Suppressor macrophage treated with lipopolysaccharide for 1 hour (primary cell): ENCODE measurements at regions not wholly inside any gene's neighbourhood (a gene's known extent, or its start where the extent isn't known, plus 50 kb on each side); places are given as distances from the start of the nearest gene placed in this dataset.

Experiments
- DNase-seq, 3 donors: peaks; one replicate each; pipeline ENCODE4 v3.0.0-alpha.2; 2020 to 2022

DNA sequence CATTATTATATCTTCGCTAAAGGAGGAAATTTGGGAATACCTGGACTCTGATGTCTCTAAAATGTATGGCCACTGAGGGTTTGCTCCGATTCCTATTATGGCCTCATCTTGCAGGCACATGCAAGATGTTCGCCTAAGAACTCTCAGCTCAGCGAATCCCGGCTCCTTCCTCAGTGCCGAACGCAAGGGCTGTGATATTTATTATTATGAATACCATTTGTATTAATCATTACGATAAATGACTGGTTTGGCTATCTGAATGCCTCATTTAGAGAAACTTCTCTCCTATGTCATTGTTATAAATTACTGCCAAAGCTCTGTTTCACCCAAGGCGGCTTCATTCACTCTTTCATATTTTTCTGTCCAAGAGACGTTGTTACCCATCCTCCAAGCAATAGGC lies 369.7 kb upstream of the TSHZ3 start:
- DNase-seq, result no peak

DNA sequence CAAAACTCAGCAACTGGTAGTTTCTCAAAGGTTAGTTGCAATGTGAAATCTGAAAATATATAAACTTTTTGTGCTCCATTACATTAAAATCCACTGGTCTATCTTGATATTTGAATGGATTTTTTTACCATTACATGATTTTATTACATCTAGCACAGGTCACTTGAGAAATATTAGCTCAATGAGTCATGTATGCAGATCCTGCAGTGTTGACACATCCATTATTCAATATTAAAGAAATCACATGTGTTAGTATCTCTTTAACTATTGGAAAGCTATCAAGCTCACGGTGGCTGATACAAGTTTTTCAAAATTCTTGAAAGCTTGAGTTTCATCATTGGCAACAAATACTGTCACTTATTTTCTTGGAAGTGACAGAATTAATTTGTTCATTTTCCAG lies 373.9 kb upstream of the TSHZ3 start:
- DNase-seq, result no peak

DNA sequence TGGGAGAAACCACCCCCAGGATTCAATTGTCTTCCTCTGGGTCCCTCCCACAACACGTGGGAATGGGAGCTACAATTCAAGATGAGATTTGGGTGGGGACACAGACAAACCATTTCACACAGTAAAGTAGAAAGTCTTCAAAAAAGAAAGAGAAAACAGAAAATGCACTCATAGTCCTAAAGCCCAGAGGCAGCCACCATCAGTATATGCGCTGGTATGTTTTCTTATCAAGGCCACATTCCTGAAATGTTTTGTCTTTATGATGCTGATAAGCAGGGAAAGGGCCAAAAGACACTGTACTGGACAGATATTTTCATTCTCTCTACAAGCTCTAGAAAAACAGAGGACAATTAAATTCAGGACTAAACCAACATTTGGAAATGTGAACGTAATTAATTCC lies 375.8 kb upstream of the TSHZ3 start:
- no peak for DNase-seq

DNA sequence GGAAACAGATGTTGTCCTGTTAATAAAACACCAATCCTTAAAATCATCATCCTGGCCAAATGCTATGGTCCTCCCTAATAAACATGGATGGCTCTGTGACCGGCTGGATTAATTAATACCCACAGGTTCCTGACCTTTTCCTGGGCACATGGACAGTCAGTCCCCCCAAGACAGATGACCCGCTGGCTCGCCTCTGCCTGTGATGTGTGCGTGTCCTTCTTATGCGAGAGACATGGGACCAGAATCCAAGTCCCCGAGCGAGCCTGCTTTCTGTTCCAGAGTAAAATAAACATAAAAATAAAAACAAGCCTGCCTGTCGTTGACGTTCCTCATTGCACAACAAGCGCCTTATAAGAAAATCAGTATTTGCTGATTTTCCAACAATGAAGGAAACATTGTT lies 378.3 kb upstream of the TSHZ3 start:
- DNase-seq, result no peak

DNA sequence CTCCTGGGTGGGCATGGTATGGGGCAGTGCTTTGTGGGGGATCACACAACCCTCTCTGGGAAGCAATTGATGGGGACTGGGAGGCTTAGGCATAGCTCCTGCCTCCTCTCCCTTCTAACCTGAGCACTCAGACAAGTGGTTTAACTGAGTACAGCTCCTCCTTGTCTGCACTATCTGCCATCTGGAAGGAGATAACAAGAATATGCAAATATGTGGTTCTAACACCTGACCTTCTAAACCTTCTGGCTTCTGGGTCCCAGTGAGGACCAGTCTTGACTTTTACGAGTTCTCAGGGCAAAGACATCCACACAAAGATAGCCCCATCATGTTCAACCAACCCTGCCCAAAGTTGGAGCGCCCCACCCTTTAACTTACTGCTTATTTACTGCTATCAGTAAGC lies 381.0 kb upstream of the TSHZ3 start:
- DNase-seq, result no peak

DNA sequence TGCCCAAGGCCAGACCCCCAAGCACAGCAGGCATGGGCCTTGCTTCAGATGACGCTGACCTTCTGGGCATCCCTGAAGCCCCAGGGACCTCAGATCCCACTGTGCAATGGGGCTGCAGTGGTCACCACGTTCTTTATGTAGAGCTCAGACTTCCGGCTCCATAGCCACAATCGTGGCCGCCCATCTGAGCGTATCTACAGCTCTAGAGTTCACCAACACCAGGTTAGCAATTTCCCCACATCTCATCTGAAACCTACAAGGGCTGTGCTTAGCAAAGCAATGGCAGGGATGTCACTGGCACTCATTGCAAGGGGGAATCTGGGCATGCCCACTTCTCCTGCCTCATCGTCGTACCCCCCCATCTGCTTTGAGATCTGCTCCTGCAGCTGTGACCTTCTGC lies 384.4 kb upstream of the TSHZ3 start:
- DNase-seq, result no peak

DNA sequence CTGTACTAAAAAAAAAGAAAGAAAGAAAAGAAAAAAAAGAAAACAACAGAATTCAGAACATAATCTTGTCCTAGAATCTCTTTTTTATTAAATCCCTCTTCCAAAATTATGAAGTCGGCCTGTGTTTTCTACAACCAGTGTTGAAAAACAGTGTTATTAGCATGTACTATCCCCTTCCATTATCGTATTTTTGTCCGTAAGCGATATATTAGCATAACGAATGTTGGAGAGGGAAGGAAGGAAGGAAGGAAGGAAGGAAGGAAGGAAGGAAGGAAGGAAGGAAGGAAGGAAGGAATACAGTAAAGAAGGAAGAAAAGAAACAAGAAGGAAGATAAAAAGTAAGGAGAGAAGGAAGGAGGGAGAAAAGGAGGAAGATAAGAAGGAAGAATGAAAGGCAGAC lies 393.0 kb upstream of the TSHZ3 start:
- DNase-seq, result no peak

DNA sequence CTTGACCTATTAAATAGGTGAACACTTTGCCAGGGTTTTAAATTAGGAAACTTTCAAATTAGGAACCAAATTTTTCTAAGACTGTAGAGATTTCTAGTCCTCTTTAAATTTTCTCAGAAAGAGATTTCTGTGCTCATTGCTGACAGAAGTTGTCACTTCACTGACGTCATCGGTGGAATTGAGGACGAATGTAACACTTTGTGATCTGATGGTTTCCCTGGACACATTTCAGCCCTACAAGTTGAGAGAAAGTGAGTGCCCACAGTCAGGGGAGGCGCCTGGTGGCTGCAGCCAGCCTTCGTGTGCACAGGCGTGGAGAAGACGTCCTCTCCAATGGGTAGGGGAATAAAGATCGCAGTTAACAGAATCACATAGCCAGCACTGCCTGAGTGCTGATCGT lies 396.5 kb upstream of the TSHZ3 start:
- no peak for DNase-seq

DNA sequence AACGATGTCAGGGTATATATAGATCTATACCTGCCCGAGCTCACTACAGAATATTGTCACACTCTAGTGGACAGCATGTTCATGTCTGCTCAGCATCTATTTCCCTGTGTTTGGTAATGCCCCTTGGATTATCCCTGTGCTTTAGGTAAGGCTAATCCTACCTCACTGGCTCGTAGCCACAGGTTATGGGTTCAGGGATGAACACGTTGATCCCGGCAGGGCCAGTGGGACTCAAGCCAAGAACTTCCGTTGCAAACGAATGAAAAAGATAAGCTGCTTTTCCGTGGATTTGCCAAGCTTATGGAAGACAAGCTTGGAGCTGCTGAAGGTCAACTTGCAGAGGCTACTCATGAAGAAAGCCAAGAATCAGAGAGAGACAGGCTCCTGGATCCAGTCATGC lies 400.0 kb upstream of the TSHZ3 start:
- DNase-seq, result no peak

DNA sequence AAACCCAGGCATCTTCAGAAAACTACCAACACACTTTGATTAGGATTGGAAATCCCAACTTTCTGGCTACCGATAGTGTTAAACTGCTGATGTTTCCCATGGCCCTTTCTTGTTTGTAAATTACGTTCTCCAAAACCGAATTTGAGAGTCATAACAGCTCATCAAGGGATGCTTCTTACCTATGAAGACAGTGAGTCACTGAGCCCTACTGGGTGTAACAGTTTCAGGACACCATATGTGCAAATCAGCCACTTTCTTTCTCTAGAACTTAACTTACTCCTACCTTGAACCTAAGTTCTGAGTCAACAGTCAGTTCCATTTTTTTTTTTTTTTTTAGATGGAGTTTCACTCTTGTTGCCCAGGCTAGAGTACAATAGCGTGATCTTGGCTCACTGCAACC lies 410.1 kb upstream of the TSHZ3 start:
- DNase-seq, result no peak

DNA sequence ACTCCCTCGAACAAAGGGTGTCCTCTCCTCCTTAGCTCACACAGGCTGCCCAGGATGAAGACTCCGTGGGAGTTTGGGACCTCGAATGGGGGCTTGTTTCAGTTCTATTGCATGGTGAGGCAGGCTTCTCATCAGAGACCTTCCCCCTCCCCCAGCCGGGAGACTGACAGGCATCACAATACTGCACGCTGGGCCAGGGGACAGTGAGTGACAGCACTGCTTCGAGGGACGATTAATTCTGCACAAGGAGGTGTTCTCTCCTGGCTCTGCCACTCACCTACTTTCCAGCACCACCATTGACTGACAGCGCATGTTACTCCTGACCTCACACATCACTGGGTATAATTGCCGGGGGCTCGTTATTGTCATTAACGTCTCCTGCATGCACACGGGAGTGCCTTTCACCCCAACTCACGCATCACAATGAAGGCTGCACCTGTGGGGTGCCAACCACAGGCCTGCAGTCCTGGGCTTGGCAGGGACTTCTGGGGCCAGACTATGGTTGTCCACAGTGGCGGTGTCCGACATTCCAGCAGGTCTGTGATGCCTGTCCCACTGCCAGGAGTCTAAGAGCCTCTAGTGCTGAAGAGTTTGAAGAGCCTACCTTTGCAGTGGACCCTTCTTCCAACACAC lies 412.2 kb upstream of the TSHZ3 start:
- DNase-seq, result no peak

DNA sequence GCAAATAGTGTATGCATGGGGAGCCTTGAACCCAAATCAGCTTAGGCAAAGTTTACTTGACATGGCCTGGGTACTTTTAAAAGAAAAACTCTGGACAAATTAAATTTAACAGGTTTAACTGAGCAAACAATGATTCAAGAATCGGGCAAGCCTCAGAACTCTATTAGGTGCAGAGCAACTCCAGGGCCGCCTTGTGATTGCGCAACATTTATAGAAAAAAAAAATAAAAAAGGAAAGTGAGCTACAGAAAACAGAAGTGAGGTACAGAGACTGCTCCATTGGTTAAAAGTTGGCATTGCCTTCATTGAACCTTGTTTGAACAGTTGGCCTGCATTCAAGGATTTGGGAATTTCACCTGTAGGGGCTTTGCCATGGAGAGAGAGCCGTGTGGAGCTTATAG lies 421.0 kb upstream of the TSHZ3 start:
- DNase-seq, result peak in 1 of 3 donors; percentile 10

DNA sequence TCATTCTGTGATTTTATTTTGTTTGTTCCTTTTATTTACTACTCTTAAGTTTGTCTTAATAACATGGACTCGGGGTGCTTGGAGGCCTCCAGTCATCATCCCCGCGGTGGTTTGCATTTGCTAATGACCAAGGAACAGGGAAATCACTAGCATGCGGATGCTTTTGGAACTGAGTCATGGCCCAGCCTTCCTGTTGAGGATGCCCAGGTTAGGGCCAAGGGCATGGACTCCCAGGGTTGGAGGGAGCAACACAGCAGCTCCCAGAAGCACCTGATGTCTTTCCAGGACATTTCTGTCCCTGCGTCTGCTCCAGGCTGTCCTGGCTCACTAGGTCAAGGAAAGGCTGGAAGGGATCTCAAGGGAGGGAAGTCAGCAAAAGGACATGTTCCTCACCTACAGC lies 423.7 kb upstream of the TSHZ3 start:
- no peak for DNase-seq

DNA sequence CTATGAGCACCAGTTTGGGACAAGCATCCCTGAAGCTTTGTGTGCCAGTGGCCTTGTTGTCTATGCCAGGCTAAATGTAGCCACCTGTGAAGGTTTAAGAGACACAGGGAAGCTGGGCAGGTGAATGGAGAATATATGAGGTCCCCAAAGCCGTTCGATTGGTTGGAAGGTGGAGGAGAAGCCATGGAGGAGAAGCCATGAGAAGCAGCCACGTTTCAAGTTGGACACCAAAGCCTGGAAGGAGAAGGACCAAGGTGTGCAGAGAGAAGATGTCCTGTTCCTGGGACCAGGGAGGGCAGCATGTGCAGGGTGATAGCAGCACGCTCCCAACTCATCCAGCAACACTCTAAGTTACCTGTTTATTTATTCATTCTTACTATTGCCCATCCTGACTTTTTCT lies 432.3 kb upstream of the TSHZ3 start:
- DNase-seq, result no peak

DNA sequence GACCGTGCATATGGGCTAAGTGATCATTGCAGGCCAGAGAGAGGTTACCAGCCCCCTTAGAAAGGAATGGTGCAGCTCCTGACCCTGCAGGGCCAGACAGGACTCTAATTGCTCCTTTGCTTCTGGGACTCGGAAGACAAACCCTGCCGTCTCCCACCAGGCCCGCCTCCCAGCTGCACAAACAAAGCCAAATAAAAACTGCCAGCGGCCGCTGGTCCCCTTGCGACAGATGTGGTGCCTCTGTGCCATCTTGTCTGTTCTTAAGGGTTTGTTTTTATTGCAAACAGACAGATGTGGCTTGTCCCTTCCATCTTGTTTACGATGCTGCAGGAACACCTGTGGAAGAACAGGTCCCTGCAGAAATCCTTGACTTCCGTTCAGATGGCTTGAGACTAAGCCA lies 434.4 kb upstream of the TSHZ3 start:
- no peak for DNase-seq

DNA sequence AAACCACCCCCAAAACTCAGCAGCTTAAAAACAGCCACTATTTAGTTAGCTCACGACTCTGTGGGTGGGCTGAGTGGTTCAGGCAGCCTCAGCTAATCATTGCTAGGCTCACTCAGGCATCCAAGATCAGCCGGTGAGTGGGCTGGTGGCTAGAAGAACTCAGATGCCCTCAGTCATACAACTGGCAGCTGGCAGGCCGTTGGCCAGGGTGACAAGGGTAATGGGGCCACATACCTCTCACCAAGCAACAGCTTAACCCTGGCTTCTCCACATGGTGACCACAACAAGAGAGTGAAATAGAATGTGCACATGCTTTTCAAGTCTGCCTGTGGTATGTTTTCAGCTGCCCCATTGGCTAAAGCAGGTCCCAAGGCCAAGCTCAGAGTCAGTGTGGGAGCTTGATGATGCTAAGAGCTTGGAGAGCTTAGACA lies 435.4 kb upstream of the TSHZ3 start:
- DNase-seq, result no peak

DNA sequence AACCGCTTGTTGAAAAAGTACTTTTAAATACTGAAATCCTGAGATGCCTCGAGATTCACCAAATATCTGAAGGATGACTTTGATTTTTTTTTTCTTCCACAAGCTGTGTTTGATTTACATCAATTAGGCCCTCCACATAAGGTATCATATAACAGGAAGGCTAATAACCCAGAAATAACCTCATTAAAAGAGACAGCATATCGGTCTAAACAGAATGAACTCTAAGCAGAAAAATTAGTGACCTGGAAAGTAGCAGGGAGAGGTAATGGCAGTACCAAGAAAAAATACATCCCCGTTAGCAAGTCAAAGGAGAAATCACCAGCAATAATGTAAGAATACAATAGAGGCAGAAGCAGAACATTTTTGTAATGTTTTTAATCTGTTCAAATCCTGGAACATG lies 452.4 kb upstream of the TSHZ3 start:
- no peak for DNase-seq

DNA sequence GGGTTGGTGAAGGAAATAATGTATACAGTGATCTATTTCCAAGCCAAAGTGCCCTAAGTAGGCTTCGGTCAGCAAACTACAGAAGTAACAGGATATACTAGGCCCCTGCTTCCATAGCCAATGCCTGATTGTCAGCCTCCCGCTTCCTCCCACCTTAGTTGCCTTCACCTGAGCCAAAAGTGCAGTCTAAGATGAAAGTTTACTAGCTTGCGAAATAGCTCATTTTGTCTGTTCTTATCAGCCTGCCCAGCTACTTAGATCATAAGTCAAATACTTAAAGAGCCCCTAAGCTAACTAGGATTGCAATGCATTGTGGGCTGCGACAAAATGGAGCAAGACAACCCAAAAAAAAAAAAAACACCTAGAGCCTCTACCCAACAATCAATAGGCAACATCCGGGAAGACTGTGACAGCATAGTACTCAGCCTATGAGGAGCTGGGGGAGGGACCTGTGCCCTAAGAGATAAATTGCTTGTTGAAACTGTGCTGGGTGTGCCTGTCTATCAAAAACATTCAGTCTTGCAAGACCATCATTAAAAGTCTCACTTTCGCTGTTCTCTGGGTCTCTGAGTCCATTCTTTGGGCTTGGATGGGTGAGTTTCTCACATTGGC lies 454.7 kb upstream of the TSHZ3 start:
- DNase-seq, result no peak

DNA sequence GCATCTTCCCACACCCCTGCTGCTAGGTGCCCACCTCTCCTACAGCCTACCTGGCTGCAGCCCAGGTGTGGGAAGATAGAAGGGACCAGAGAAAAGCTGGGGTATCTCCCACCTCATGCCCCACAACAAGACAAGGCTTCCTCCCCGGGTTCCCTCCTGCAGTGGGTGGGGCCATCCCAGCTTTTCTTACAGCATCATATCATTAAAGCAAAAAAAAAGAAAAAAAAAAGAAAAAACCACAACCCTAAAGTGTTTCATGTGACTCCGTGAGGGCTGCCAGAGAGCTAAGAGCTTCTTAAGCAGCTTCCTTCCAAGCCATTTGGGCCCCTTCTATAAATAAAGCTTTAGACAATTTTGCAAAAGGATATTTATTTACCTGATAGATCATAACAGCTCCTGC lies 455.4 kb upstream of the TSHZ3 start:
- DNase-seq, result no peak

DNA sequence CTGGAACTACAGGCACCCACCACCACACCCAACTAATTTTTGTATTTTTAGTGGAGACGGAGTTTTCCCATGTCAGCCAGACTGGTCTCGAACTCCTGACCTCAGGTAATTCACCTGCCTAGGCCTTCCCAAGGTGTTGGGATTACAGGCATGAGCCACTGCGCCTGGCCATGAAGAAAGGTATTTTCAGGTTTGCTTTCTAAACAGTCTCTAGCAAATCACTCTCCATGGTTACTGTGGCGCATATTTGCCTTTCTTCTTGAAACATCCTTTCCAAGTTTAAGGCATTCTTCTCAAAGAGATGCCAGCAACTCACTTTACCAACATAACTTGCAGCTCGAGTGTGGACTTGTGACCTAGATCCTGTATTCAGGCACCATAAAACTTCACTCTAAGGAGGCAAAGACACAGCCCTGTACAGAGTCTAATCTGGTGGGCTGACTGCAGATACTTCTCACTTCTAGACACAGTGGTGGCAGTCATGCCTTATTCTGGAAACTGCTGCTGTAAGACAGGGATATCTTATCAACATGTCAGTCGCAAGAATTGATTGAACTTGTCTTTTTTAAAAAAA lies 461.4 kb upstream of the TSHZ3 start:
- DNase-seq, result no peak

DNA sequence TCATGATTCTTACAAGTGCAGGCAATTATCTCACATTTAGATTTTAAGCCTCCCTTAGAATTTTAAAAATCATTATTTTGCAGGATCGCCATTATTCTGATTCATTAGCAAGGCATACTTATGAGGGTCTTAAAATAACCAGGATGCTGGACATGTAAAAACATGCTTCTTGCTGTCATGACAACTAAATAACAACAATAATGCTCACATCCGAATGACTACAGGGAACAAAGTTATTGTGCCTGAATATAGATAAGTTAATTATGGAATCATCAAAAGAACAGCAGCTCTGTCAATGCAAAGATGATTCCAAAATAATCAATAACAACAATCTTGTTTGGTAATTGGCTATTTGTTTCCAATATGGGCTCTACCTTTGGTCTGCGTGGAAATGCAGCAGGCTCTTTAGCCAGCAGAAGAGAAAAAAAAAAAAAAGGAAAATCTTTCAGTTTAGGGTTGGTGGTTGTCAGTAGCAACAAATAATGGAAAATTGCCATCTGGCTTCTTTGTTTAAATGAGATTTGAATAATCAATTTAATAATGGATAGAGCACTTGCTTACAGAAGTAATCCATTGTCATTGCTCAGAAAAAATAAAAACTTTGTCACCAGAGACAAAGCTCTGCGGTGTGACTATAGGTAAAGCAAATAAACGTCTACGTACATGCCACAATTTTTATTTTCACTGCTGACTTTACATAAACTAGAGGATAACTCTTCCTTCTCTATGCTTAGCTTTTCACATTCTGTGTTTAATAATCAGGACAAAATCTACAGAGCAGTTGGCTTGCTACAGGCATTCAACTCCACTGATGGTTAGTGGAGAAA lies 468.9 kb upstream of the TSHZ3 start:
- DNase-seq, result no peak

DNA sequence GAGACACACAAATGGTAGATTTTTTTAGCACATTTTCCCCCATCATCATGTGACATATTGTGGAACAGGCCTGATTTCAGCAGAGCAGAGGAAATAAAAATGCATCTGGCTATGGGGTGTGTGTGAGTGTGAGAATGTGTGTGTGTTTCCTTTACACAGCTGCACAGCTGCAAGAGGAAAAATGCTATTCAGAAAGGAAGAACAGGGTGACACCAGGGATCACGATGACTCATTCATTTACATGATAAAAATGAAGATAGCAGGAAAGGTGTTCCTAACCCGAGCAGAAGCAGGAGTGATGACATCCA lies 469.5 kb upstream of the TSHZ3 start:
- DNase-seq, result no peak

DNA sequence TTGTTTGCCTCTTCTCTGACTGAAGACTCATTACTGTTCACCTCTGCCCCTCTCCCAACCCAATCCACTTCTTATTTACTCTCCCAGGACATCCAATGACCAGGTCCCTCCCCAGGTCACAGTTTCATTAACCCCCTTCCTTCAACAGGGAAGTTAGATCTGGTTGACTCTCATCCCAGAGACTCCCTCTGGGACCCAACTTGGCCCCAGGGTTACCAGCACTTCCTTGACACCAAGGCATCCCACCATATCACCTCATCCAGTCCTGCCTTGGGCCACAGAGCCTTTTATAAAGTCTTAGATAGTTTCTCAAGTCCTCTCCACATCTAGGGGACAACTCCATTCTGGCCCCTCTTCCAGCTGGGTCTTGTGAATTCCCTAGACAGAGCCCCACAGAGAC lies 470.6 kb upstream of the TSHZ3 start:
- no peak for DNase-seq

DNA sequence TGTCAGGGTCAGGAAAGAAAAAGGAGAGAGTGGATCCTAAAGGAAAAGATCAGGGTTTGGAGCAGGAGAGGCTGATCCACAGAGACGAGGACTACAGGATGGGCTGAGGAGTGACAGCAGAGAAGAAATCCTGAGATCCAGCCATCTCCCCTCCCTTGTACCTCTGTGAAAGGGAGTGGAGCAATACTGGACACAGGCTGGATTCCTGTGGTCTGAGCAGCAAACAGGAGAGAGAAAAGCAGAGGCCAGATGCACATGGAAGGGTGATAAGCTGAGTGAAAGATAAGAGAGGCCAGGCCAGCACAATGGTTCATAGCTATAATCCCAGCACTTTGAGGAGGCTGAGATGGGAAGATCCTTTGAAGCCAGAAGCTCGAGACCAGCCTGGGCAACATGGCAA lies 472.1 kb upstream of the TSHZ3 start:
- DNase-seq, result no peak
